ENCODE measurements at regions not wholly inside any gene's neighbourhood (a gene's known extent, or its start where the extent isn't known, plus 50 kb on each side); places are given as distances from the start of the nearest gene placed in this dataset.
"Not testable (repeated sequence)": the region's sequence is repeated elsewhere in the genome, so short reads cannot be mapped to it uniquely, and the experiment has no call there.

DNA sequence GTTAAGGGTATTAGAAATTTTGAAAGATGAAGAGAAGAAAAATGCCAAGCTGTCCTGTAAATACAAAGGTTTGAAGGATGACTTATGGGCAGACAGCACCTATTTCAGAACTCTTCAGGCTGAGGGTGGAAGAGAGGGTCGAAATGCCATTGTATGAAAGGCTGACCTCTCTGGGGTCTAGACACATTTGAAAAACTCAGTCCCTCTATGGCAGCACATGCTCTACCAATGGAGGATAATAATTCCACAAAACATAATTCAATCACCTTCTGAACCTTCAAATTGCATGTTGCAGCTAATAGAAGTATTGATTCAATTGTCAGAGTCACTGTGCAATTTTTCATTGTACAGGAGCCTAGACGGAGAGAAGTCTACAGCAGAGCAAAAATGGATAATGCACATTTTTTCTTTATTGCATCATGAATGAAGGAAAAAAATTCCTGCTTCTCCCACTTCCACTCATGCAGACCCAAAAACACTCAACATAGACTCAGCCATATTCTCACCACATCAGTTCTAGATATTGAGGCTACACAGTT is 569.1 kb downstream of the TBL1XR1 start:
- no peak for DNase-seq (ENCODE audit: low read depth)

- no peak for DNase-seq (ENCODE audit: low read depth)
Observed at GRCh38 chr3:176623468-176624150, 573.7 kb downstream of the TBL1XR1 start.

DNA sequence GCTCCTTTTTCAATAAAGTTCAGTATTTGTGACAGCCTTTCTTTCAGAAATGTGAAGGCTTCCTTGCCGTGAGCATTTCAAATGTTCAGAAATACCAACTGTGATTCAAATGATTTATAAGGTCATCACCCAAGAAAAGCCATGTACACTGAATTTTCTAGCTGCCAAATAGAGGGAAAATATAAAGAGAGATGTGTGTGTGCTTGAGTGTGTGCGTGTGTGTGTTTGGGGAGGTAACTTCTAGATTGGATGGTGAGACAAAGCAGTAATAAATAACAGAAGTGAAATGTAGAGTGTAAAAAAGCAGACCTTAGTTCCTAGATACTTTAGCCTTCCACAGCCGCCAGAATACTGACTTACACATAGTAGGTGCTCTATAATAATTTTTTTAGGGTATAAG is 577.4 kb downstream of the TBL1XR1 start:
- DNase-seq (ENCODE audit: low read depth) = no peak

- DNase-seq (ENCODE audit: low read depth) = no peak
Observed at GRCh38 chr3:176615826-176616225, 581.5 kb downstream of the TBL1XR1 start.

DNA sequence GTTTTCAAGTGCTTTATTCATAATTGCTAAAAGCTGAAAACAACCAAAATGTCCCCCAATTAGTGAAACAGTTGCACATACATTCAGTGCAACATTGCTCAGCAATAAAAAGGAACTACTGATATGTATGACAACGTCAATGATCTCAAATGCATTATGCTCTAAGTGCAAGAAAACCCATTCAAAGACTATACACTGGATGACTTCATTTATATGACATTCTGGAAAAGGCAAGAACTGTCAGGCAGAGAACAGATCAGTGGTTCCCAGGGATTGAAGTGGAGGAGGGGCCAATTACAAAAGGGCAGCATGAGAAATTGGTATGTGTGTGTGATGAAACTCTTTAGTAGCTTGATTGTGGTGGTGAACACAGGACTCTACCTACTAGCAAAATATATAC is 585.6 kb downstream of the TBL1XR1 start:
- DNase-seq (ENCODE audit: low read depth) = no peak

DNA sequence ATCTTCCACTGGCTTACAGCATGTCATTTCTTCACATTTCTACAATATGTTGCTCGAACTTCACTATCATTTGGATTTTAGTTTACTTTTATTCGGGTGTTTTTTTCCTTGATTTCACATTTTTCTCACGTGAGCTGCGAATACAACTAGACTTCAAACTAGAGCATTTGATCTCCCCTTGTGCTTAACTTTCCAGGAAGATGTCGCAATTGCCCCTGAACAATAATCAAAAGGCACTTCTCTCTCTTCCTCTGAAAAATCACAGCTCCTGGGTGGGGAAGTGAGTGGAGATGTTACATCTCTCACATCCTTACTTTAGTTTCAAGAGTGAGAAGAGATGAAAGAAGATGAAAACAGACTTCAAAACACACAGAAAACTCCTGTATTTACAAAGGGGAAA is 587.9 kb downstream of the TBL1XR1 start:
- no peak for DNase-seq (ENCODE audit: low read depth)

GRCh38 chr3:176605553-176605952 is 591.7 kb downstream of the TBL1XR1 start:
- DNase-seq (ENCODE audit: low read depth) = not testable (repeated sequence)

DNA sequence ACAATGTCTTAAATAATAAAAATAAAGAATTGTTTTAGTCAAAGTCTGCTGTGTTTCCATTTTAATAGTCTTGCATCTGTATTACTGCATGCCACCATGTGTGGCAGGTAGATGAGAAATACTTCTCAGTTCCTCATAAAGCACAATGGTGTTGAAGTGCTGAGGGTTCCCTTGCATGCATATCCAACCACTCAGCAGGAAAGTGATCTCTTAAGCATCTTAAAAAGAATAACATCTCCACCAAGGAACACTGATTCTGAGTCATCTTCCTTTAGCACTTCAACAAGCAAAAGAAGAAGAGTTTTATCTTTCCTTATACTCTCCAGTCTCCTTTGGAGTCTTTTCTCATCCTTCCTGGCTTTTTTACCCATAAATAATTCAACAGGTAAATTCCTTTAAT is 602.0 kb downstream of the TBL1XR1 start:
- no peak for DNase-seq (ENCODE audit: low read depth)

- no peak for DNase-seq (ENCODE audit: low read depth)
Observed at GRCh38 chr3:176590722-176591121, 606.6 kb downstream of the TBL1XR1 start.

- DNase-seq (ENCODE audit: low read depth) = no peak
Observed at GRCh38 chr3:176587089-176587488, 610.2 kb downstream of the TBL1XR1 start.

- peak; percentile 49 for DNase-seq (ENCODE audit: low read depth)
Observed at GRCh38 chr3:176584413-176585176, 612.7 kb downstream of the TBL1XR1 start.

GRCh38 chr3:176583956-176584355 is 613.3 kb downstream of the TBL1XR1 start:
- no peak for DNase-seq (ENCODE audit: low read depth)

- no peak for DNase-seq (ENCODE audit: low read depth)
Observed at GRCh38 chr3:176581589-176581988, 615.7 kb downstream of the TBL1XR1 start.

DNA sequence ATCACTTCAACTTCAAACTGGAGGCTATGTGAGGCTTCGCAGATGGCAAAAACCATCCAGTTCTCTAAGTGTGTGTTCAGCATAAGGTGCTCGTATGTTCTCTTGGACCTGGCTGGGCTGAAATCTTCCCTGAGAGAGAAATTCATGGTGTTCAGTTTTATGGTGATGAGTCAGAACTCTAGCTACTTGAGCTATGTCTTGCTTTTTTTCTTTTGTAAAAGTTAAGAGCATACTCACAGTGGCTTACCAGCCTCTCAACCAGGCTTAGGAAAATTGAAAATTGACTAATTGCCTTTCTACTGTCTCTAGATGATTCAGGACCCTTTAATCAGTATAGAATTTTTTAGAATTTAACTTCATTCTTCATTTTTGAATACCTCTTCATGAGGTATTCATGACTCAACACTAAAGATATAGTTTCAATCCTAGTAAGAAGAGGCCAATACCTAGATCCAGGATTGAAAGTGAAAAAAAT is 617.5 kb downstream of the TBL1XR1 start:
- peak; percentile 38 for DNase-seq (ENCODE audit: low read depth)

DNA sequence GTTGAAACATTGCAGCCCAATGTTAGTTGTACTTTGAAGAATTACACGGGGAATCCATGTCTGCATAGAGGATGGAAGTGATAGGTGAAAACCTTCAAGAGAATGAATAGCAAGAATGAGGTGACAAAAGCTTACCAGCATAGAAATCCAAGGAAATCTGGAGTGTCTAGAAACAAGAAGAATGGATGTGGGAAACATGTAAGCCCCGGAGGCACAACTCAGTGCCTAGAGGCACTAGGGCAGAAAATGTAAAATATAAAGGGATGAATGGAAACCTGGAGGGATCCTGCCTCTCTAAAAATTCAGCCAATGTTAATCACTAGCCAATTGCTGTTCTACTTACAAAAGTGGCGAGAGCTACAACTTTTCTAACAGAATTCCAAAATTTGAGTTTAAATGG is 619.0 kb downstream of the TBL1XR1 start:
- DNase-seq (ENCODE audit: low read depth) = no peak

DNA sequence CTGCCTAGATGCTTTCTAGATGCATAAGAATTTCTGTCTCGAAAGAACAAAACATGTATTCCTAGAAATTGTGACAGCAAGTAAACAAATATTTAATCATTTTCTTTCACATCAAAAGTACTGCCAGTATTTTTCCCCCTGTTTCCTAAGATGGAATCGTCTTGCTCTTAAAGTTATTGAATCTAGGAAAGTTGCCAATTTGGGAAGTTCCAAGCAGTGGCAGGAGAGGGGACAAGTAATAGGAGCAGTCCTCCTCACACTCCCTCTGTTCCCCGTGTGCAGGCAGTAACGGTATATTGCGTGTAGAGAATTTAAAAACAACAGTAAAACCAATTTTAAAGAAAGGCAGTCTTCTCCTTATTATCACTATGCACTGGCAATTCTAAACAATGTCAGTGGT is 619.8 kb downstream of the TBL1XR1 start:
- no peak for DNase-seq (ENCODE audit: low read depth)

- DNase-seq (ENCODE audit: low read depth) = no peak
Observed at GRCh38 chr3:176574786-176575185, 622.5 kb downstream of the TBL1XR1 start.

- DNase-seq (ENCODE audit: low read depth) = no peak
Observed at GRCh38 chr3:176571926-176572325, 625.4 kb downstream of the TBL1XR1 start.

- no peak for DNase-seq (ENCODE audit: low read depth)
Observed at GRCh38 chr3:176570992-176571391, 626.3 kb downstream of the TBL1XR1 start.

- DNase-seq (ENCODE audit: low read depth) = no peak
Observed at GRCh38 chr3:176568189-176568588, 629.1 kb downstream of the TBL1XR1 start.

DNA sequence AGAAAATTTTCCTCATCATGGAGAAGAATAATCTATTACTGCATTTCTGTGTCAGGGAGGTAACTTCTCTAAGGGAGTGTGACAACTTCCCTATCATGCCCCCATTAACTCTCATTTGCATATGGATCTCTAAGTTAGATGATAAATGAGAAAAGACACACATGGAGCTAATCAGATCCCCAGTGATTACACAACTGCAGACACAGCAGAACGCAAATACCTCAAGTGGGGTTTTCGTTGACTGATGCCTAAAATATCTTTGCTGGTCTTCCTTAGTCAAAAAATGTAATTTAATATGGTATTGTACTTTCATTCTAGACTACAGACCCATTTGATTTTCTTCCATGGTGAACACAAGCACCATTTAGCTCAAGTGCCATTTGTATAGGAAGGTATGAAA is 630.5 kb downstream of the TBL1XR1 start:
- DNase-seq (ENCODE audit: low read depth) = no peak

DNA sequence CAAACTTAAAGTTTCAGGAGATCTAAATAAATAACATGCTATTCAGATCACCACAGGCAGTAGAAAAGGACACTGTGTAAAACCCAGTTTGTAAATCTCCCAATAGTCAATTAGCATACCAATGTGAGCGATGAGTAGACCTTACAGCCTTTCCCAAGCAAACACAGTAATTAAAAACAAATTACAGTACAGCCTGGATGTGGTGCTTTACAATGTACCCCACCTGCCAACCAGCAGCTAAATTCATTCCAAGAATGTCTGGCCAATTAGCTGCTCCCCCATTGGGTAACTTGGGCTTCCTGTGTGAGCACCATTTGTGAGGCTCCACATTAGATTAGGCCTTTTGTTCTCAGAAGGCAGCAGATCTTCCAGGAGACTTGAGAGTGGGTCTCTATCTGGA is 635.0 kb downstream of the TBL1XR1 start:
- no peak for DNase-seq (ENCODE audit: low read depth)

DNA sequence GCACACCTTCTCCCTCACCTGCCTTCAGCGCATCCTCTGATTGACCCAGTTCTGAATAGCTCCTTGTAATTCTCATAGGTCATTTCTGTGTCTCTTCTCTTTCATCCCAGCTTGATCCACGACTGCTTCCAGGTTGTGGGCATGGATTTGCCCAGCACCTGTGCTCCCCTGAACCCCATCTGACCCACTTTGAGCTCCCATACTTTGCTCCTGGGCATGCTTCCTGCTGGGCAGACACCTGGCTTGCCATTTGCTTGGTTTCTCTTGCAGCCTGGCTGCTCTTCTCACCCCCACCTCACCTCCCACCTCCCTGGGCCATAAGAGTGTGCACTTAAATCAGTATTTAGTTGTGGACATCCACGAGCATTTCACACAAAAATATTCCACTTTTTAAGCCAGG is 635.5 kb downstream of the TBL1XR1 start:
- DNase-seq (ENCODE audit: low read depth) = no peak
